ENCODE measurements at regions not wholly inside any gene's neighbourhood (a gene's known extent, or its start where the extent isn't known, plus 50 kb on each side); places are given as distances from the start of the nearest gene placed in this dataset.

DNA sequence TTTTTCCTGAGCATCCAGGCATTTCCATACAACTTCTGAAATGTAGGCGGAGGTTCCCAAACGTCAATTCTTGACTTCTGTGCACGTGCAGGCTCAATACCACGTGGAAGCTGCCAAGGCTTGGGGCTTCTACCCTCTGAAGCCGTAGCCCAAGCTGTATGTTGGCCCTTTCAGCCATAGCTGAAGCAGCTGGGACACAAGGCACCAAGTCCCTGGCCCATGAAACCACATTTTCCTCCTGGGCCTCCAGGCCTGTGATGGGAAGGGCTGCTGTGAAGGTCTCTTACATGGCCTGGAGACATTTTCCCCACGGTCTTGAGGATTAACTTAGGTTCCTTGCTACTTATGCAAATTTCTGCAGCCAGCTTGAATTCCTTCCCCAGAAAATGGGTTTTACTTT lies 103.6 kb downstream of the NREP start:
- TF ChIP-seq, protein P1, sequence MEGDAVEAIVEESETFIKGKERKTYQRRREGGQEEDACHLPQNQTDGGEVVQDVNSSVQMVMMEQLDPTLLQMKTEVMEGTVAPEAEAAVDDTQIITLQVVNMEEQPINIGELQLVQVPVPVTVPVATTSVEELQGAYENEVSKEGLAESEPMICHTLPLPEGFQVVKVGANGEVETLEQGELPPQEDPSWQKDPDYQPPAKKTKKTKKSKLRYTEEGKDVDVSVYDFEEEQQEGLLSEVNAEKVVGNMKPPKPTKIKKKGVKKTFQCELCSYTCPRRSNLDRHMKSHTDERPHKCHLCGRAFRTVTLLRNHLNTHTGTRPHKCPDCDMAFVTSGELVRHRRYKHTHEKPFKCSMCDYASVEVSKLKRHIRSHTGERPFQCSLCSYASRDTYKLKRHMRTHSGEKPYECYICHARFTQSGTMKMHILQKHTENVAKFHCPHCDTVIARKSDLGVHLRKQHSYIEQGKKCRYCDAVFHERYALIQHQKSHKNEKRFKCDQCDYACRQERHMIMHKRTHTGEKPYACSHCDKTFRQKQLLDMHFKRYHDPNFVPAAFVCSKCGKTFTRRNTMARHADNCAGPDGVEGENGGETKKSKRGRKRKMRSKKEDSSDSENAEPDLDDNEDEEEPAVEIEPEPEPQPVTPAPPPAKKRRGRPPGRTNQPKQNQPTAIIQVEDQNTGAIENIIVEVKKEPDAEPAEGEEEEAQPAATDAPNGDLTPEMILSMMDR (IDR thresholded peaks at IDR 0.05; ENCODE audit: insufficient read depth, low read depth, low read length), result no peak
- TF ChIP-seq EZH2 (IDR thresholded peaks at IDR 0.05; ENCODE audit: insufficient read depth, low read length), result no peak
